Activated T-helper 1 cell treated with anti-CD3 and anti-CD28 coated beads, Interleukin-12 subunit alpha, Interleukin-12 subunit beta, Interleukin-2, Interleukin-4 antibody, amounts not matched to agents 30 ng/mL and 10 ng/mL and 1 ng/mL, durations not matched to agents 14 hours and 24 hours and 36 hours (primary cell): ENCODE measurements at regions not wholly inside any gene's neighbourhood (a gene's known extent, or its start where the extent isn't known, plus 50 kb on each side); places are given as distances from the start of the nearest gene placed in this dataset.

Experiments used
- DNase-seq: peaks from one replicate; pipeline ENCODE4 v3.0.0; 2021; ENCODE audit warnings: low spot score
- H3K27ac Mint-ChIP-seq: one replicate; pipeline ENCODE4 v1.8.0; 2021; ENCODE audit warnings: mild to moderate bottlenecking, mixed read lengths
- H3K27me3 Mint-ChIP-seq: one replicate; pipeline ENCODE4 v1.8.0; 2022; ENCODE audit warnings: mild to moderate bottlenecking, moderate library complexity, mixed read lengths; ENCODE audit not compliant: insufficient read depth
- H3K36me3 Mint-ChIP-seq: one replicate; pipeline ENCODE4 v1.8.0; 2021; ENCODE audit warnings: low read depth, mixed read lengths
- H3K4me1 Mint-ChIP-seq: one replicate; pipeline ENCODE4 v1.8.0; 2021; ENCODE audit warnings: low read depth, mixed read lengths
- H3K4me3 Mint-ChIP-seq: one replicate; pipeline ENCODE4 v1.8.0; 2021; ENCODE audit warnings: mild to moderate bottlenecking, moderate library complexity, mixed read lengths
- H3K9me3 Mint-ChIP-seq: one replicate; pipeline ENCODE4 v1.8.0; 2021; ENCODE audit warnings: mixed read lengths
- intact Hi-C: fragments of 100-400 bp; cut with micrococcal nuclease; formaldehyde crosslinking; loops from one replicate; pipeline ENCODE4 v1.15.1; 2024

- H3K9me3 Mint-ChIP-seq, result peaks cover 21% of the 10 kb centered on the region
- H3K27ac Mint-ChIP-seq, result peak overlapping the region; percentile 52
- intact Hi-C loops, result no loop called here
- H3K27me3 Mint-ChIP-seq, result no peaks in the 10 kb centered on the region
- peak overlapping the region; percentile 11 for H3K4me3 Mint-ChIP-seq
- peaks cover 22% of the 10 kb centered on the region for H3K36me3 Mint-ChIP-seq
- peaks cover 51% of the 10 kb centered on the region for H3K4me1 Mint-ChIP-seq
- DNase-seq, result no peak
Measured at GRCh38 chr5:40378396-40379177, 301.1 kb upstream of the PTGER4 start.

GRCh38 chr5:40376566-40376965 is 303.1 kb upstream of the PTGER4 start:
- peaks cover 31% of the 10 kb centered on the region for H3K4me1 Mint-ChIP-seq
- H3K27me3 Mint-ChIP-seq, result peaks cover 3% of the 10 kb centered on the region
- no peak overlapping the region for H3K4me3 Mint-ChIP-seq
- H3K36me3 Mint-ChIP-seq, result peaks cover 22% of the 10 kb centered on the region
- H3K9me3 Mint-ChIP-seq, result peaks cover 17% of the 10 kb centered on the region
- intact Hi-C loops, result no loop called here
- H3K27ac Mint-ChIP-seq, result no peak overlapping the region
- DNase-seq, result no peak

GRCh38 chr5:40374853-40375252 is 304.9 kb upstream of the PTGER4 start:
- intact Hi-C loops, result no loop called here
- peaks cover 22% of the 10 kb centered on the region for H3K36me3 Mint-ChIP-seq
- peaks cover 23% of the 10 kb centered on the region for H3K9me3 Mint-ChIP-seq
- H3K4me1 Mint-ChIP-seq, result peaks cover 19% of the 10 kb centered on the region
- peaks cover 6% of the 10 kb centered on the region for H3K27me3 Mint-ChIP-seq
- no peak overlapping the region for H3K4me3 Mint-ChIP-seq
- no peak for DNase-seq
- H3K27ac Mint-ChIP-seq, result no peak overlapping the region

DNA sequence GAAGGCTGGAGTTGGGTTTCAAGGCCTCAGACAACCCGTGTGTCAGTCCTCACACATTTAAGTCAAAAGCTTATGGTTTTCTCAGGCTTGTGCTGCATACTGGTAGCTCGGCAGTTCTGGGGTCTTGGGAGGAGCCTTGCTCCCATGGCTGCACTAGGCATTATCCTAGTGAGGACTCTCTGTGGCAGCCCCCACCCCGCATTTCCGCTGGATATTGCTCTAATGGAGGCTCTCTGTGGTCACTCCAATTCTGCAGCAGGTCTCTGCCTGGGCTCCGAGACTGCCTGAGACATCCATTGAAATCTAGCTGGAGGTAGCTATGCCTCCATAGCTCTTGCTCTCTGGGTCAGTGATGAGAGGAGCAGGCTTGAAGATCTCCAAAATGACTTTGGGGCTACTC is 311.5 kb upstream of the PTGER4 start:
- Mint-ChIP-seq H3K27me3 (peaks cover 6% of the 10 kb centered on the region), H3K36me3 (peaks cover 17% of the 10 kb centered on the region), H3K9me3 (peaks cover 40% of the 10 kb centered on the region), H3K4me3 (no peak overlapping the region), H3K4me1 (peaks cover 13% of the 10 kb centered on the region), H3K27ac (no peak overlapping the region)
- intact Hi-C loops, result no loop called here
- no peak for DNase-seq

GRCh38 chr5:40367255-40367654 is 312.5 kb upstream of the PTGER4 start:
- Mint-ChIP-seq H3K27ac (no peak overlapping the region), H3K4me3 (no peak overlapping the region), H3K9me3 (peaks cover 46% of the 10 kb centered on the region), H3K36me3 (peaks cover 18% of the 10 kb centered on the region), H3K4me1 (peaks cover 13% of the 10 kb centered on the region), H3K27me3 (peaks cover 6% of the 10 kb centered on the region)
- DNase-seq, result no peak
- intact Hi-C loops, result no loop called here

GRCh38 chr5:40365342-40366330 is 314.1 kb upstream of the PTGER4 start:
- Mint-ChIP-seq H3K36me3 (peaks cover 13% of the 10 kb centered on the region), H3K4me3 (no peak overlapping the region), H3K27me3 (no peaks in the 10 kb centered on the region), H3K27ac (no peak overlapping the region), H3K4me1 (peaks cover 13% of the 10 kb centered on the region), H3K9me3 (peaks cover 41% of the 10 kb centered on the region)
- intact Hi-C loops, result no loop called here
- DNase-seq, result no peak

GRCh38 chr5:40364441-40364840 is 315.3 kb upstream of the PTGER4 start:
- no peak overlapping the region for H3K27ac Mint-ChIP-seq
- H3K9me3 Mint-ChIP-seq, result peaks cover 33% of the 10 kb centered on the region
- H3K36me3 Mint-ChIP-seq, result peaks cover 11% of the 10 kb centered on the region

DNA sequence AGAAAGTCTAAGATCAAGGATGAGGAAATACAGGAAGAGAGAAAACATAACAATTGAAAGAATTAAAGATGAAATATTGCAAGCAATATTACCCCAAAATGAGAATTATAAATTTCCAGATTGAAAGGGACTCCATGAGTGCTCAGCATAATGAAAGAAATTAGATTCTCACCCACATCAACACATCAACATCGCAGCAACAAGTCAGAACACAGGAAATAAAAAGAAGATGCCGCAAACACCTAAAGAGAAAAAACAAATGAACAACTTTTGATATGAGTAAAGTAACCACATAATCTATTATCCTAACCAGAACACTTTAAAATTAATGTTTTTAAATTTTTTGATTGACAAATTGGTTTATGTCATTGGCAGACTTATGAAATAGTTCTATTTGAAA is 318.3 kb upstream of the PTGER4 start:
- H3K9me3 Mint-ChIP-seq, result peaks cover 19% of the 10 kb centered on the region
- peaks cover 18% of the 10 kb centered on the region for H3K4me1 Mint-ChIP-seq
- H3K27me3 Mint-ChIP-seq, result no peaks in the 10 kb centered on the region
- H3K4me3 Mint-ChIP-seq, result no peak overlapping the region
- H3K36me3 Mint-ChIP-seq, result peaks cover 8% of the 10 kb centered on the region
- intact Hi-C loops, result loop anchor here (2.0 kb wide), 1 partner anchor 17 kb away; no protein-coding TSS in a partner anchor
- H3K27ac Mint-ChIP-seq, result no peak overlapping the region
- no peak for DNase-seq

More at GRCh38 chr5:40364441-40364840, 315.3 kb upstream of the PTGER4 start:
- peaks cover 16% of the 10 kb centered on the region for H3K4me1 Mint-ChIP-seq
- no peak for DNase-seq
- no peak overlapping the region for H3K4me3 Mint-ChIP-seq
- H3K27me3 Mint-ChIP-seq, result no peaks in the 10 kb centered on the region
- intact Hi-C loops, result no loop called here

- no peak for DNase-seq
- peaks cover 19% of the 10 kb centered on the region for H3K9me3 Mint-ChIP-seq
Measured at GRCh38 chr5:40360685-40361084, 319.0 kb upstream of the PTGER4 start.

DNA sequence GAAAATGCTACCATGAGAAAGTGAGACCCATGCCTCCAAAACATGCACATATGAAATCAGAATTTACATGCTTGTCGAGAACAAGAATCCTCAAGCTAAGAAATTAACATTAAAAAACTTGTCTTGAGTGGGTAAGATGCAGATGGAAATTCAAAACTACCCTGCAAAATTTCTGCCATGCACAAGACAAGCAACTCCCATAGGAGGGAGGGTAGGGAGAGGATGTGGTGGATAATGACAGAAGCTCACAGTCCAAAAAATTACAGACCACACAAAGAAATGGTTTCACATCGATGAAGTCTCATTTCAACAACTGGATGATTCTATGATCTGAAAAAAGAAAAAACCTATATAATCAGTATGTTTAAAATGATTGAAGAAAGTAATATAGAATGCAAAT is 319.9 kb upstream of the PTGER4 start:
- no peak for DNase-seq
- no peaks in the 10 kb centered on the region for H3K27me3 Mint-ChIP-seq
- H3K9me3 Mint-ChIP-seq, result peaks cover 21% of the 10 kb centered on the region
- intact Hi-C loops, result loop anchor here (2.0 kb wide), 1 partner anchor 15 kb away; no protein-coding TSS in a partner anchor
- peaks cover 7% of the 10 kb centered on the region for H3K36me3 Mint-ChIP-seq
- peaks cover 10% of the 10 kb centered on the region for H3K4me1 Mint-ChIP-seq
- no peak overlapping the region for H3K4me3 Mint-ChIP-seq
- no peak overlapping the region for H3K27ac Mint-ChIP-seq

More at GRCh38 chr5:40360685-40361084, 319.0 kb upstream of the PTGER4 start:
- intact Hi-C loops, result loop anchor here (2.0 kb wide), 1 partner anchor 16 kb away; no protein-coding TSS in a partner anchor
- Mint-ChIP-seq H3K36me3 (peaks cover 7% of the 10 kb centered on the region), H3K27me3 (no peaks in the 10 kb centered on the region), H3K4me3 (no peak overlapping the region), H3K27ac (no peak overlapping the region), H3K4me1 (peaks cover 18% of the 10 kb centered on the region)

DNA sequence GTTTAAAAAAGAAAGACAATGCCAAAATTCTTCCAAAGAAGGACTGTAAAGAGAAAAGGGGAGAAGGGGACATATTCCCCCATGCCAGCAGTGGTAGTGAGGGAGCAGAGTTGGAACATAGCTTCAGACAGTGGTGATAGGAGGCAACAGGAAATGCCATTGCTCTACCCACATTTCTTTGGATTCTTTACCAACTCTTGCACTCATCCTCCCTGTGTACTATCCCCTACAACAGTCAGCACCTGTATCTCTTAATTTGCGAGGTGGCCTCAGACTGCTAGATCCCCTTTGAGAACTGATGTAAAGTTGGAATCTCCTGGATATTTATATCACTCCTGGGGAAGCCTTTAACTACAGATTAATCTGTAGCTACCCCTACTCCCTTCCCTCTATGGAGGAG is 320.6 kb upstream of the PTGER4 start:
- no peak overlapping the region for H3K4me3 Mint-ChIP-seq
- DNase-seq, result no peak
- peaks cover 4% of the 10 kb centered on the region for H3K36me3 Mint-ChIP-seq
- intact Hi-C loops, result no loop called here
- no peak overlapping the region for H3K27ac Mint-ChIP-seq
- H3K4me1 Mint-ChIP-seq, result peaks cover 5% of the 10 kb centered on the region
- H3K9me3 Mint-ChIP-seq, result peaks cover 16% of the 10 kb centered on the region
- H3K27me3 Mint-ChIP-seq, result no peaks in the 10 kb centered on the region

- peaks cover 3% of the 10 kb centered on the region for H3K36me3 Mint-ChIP-seq
- no peak overlapping the region for H3K27ac Mint-ChIP-seq
- H3K4me1 Mint-ChIP-seq, result peaks cover 5% of the 10 kb centered on the region
- no peak overlapping the region for H3K4me3 Mint-ChIP-seq
- intact Hi-C loops, result no loop called here
- H3K27me3 Mint-ChIP-seq, result no peaks in the 10 kb centered on the region
- H3K9me3 Mint-ChIP-seq, result peaks cover 10% of the 10 kb centered on the region
- DNase-seq, result no peak
Measured at GRCh38 chr5:40356248-40356647, 323.5 kb upstream of the PTGER4 start.

DNA sequence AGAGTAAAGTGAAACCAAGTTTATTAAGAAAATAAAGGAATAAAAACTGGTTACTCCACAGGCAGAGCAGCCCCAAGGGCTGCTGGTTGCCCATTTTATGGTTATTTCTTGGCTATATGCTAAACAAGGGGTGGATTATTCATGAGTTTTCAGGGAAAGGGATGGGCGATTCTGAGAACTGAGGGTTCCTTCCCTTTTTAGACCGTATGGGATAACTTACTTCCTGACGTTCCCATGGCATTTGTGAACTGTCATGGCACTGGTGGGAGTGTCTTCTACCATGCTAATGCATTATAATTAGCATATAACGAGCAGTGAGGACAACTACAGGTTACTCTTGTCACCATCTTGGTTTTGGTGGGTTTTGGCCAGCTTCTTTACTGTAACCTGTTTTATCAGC is 323.9 kb upstream of the PTGER4 start:
- no peak overlapping the region for H3K4me3 Mint-ChIP-seq
- peaks cover 5% of the 10 kb centered on the region for H3K4me1 Mint-ChIP-seq
- H3K9me3 Mint-ChIP-seq, result peaks cover 14% of the 10 kb centered on the region
- intact Hi-C loops, result no loop called here
- no peak overlapping the region for H3K27ac Mint-ChIP-seq
- peaks cover 5% of the 10 kb centered on the region for H3K36me3 Mint-ChIP-seq
- no peaks in the 10 kb centered on the region for H3K27me3 Mint-ChIP-seq
- no peak for DNase-seq
